ENCODE measurements at regions not wholly inside any gene's neighbourhood (a gene's known extent, or its start where the extent isn't known, plus 50 kb on each side); places are given as distances from the start of the nearest gene placed in this dataset.

DNA sequence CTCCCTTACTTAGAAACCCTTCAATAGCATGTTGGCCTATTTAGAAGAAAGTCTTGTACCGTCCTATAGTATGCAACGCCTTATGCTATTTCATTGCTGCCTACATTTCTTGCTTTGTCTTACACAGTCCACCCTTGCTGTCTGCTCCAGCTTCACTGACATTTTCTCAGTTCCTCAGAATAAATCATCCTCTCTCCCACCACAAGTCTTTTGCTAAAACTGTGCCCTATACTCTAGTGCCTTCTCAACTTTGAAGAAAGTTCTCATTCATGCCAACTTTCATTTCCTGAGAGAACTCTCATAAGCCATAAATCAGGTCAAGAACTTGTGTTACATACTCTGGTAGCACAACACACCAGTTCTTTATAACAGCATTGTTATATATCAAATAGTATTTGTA is 54.3 kb upstream of the COL3A1 start:
- Mint-ChIP-seq H3K9me3 (no peaks in the 10 kb centered on the region), H3K27me3 (no peaks in the 10 kb centered on the region), H3K4me1 (ENCODE audit: low read depth) (no peaks in the 10 kb centered on the region), H3K4me3 (no peak overlapping the region), H3K27ac (no peak overlapping the region), H3K36me3 (ENCODE audit: low read depth) (no peaks in the 10 kb centered on the region)
- no peak for DNase-seq

DNA sequence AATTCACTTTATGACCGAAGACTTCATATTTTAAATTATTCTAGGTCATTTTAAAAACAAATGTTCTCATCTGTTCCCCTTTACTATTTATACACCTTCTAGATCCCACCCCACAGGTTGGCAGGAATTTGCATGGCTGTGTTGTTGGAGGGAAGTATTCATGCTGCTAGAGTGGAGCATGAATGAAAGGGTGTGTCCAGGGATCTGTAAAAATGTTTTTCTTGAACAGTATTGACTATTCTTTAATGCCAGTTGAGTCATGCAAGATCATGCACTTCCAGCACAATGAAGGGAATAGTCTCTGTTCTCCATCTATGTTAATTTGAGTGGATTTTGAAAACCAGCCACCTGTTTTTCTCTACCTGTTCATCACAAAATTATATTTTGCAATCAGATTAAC is 52.0 kb upstream of the COL3A1 start:
- no peak for DNase-seq
- no peaks in the 10 kb centered on the region for H3K36me3 Mint-ChIP-seq (ENCODE audit: low read depth)
- no peak overlapping the region for H3K27ac Mint-ChIP-seq
- no peaks in the 10 kb centered on the region for H3K27me3 Mint-ChIP-seq
- no peak overlapping the region for H3K4me3 Mint-ChIP-seq
- H3K9me3 Mint-ChIP-seq, result peaks cover 3% of the 10 kb centered on the region
- no peaks in the 10 kb centered on the region for H3K4me1 Mint-ChIP-seq (ENCODE audit: low read depth)
